ENCODE measurements at regions not wholly inside any gene's neighbourhood (a gene's known extent, or its start where the extent isn't known, plus 50 kb on each side); places are given as distances from the start of the nearest gene placed in this dataset.

- no TSS peak for BruUV-seq (replicated peaks)
- Histone ChIP-seq H3K4me1 (ENCODE audit: insufficient read depth, low read length, poor library complexity, severe bottlenecking) (peaks cover 9% of the 10 kb centered on the region), H2AFZ (ENCODE audit: low read length) (peak overlapping the region; percentile 57), H3K27ac (ENCODE audit: low read depth, low read length, poor library complexity, severe bottlenecking) (no peak overlapping the region), H3K36me3 (ENCODE audit: insufficient read depth, low read length) (no peaks in the 10 kb centered on the region), H3K9me3 (ENCODE audit: low read length) (no peaks in the 10 kb centered on the region), H3K4me3 (ENCODE audit: low read depth, low read length, poor library complexity, severe bottlenecking) (no peak overlapping the region), H3K4me2 (ENCODE audit: low read length) (no peak overlapping the region), H3K79me2 (ENCODE audit: insufficient read depth, low read depth, low read length) (no peaks in the 10 kb centered on the region), H4K20me1 (ENCODE audit: insufficient read depth, low read length) (no peaks in the 10 kb centered on the region), H3K9me2 (ENCODE audit: insufficient read depth, low read length) (no peaks in the 10 kb centered on the region)
- ChIA-PET POLR2A (no interaction called here), CTCF (ENCODE audit: unreplicated experiment) (interaction anchor here (0.5 kb wide), 1 partner anchor 333 kb away, joined by 4 read pairs; no protein-coding TSS in a partner anchor)
- no peak for TF ChIP-seq EZH2phosphoT487 (IDR thresholded peaks at IDR 0.05; ENCODE audit: borderline replicate concordance, low read depth, low read length)
- TF ChIP-seq CTCF (conservative IDR thresholded peaks at IDR 0.05; ENCODE audit: low read length): no peak
- DNase-seq (ENCODE audit: low spot score): no peak
- intact Hi-C loops (cut with micrococcal nuclease; ENCODE audit: unreplicated experiment): no loop called here
These were observed 422.0 kb downstream of the SOX2 start for GRCh38 chr3:182133752-182134151.

GRCh38 chr3:182135056-182135455, 423.3 kb downstream of the SOX2 start:
- H3K9me3 ChIP-seq (ENCODE audit: low read length): no peaks in the 10 kb centered on the region
- DNase-seq (ENCODE audit: low spot score): no peak
- H3K4me3 ChIP-seq (ENCODE audit: low read depth, low read length, poor library complexity, severe bottlenecking): no peak overlapping the region
- no peaks in the 10 kb centered on the region for H3K9me2 ChIP-seq (ENCODE audit: insufficient read depth, low read length)
- H3K27ac ChIP-seq (ENCODE audit: low read depth, low read length, poor library complexity, severe bottlenecking): no peak overlapping the region
- no peaks in the 10 kb centered on the region for H3K36me3 ChIP-seq (ENCODE audit: insufficient read depth, low read length)
- H3K4me1 ChIP-seq (ENCODE audit: insufficient read depth, low read length, poor library complexity, severe bottlenecking): peaks cover 9% of the 10 kb centered on the region
- no TSS peak for BruUV-seq (replicated peaks)
- no peaks in the 10 kb centered on the region for H4K20me1 ChIP-seq (ENCODE audit: insufficient read depth, low read length)
- no peaks in the 10 kb centered on the region for H3K79me2 ChIP-seq (ENCODE audit: insufficient read depth, low read depth, low read length)
- TF ChIP-seq EZH2phosphoT487 (IDR thresholded peaks at IDR 0.05; ENCODE audit: borderline replicate concordance, low read depth, low read length) (no peak), CTCF (conservative IDR thresholded peaks at IDR 0.05; ENCODE audit: low read length) (no peak)
- H3K4me2 ChIP-seq (ENCODE audit: low read length): no peak overlapping the region
- H2AFZ ChIP-seq (ENCODE audit: low read length): peak overlapping the region; percentile 18; the same call in 1 of the 2 replicates
- CTCF ChIA-PET (ENCODE audit: unreplicated experiment): no interaction called here
- POLR2A ChIA-PET: no interaction called here
- intact Hi-C loops (cut with micrococcal nuclease; ENCODE audit: unreplicated experiment): no loop called here

GRCh38 chr3:182136008-182136910, 424.5 kb downstream of the SOX2 start:
- TF ChIP-seq CTCF (conservative IDR thresholded peaks at IDR 0.05; ENCODE audit: low read length) (no peak), EZH2phosphoT487 (IDR thresholded peaks at IDR 0.05; ENCODE audit: borderline replicate concordance, low read depth, low read length) (no peak)
- CTCF ChIA-PET (ENCODE audit: unreplicated experiment): no interaction called here
- no peaks in the 10 kb centered on the region for H3K36me3 ChIP-seq (ENCODE audit: insufficient read depth, low read length)
- H3K9me2 ChIP-seq (ENCODE audit: insufficient read depth, low read length): no peaks in the 10 kb centered on the region
- BruUV-seq (replicated peaks): no TSS peak
- H3K4me1 ChIP-seq (ENCODE audit: insufficient read depth, low read length, poor library complexity, severe bottlenecking): peaks cover 9% of the 10 kb centered on the region
- no peak overlapping the region for H3K4me3 ChIP-seq (ENCODE audit: low read depth, low read length, poor library complexity, severe bottlenecking)
- no peak overlapping the region for H3K4me2 ChIP-seq (ENCODE audit: low read length)
- H3K9me3 ChIP-seq (ENCODE audit: low read length): no peaks in the 10 kb centered on the region
- no peaks in the 10 kb centered on the region for H4K20me1 ChIP-seq (ENCODE audit: insufficient read depth, low read length)
- POLR2A ChIA-PET: no interaction called here
- no peaks in the 10 kb centered on the region for H3K79me2 ChIP-seq (ENCODE audit: insufficient read depth, low read depth, low read length)
- H2AFZ ChIP-seq (ENCODE audit: low read length): peak overlapping the region; percentile 49
- intact Hi-C loops (cut with micrococcal nuclease; ENCODE audit: unreplicated experiment): no loop called here
- H3K27ac ChIP-seq (ENCODE audit: low read depth, low read length, poor library complexity, severe bottlenecking): no peak overlapping the region
- DNase-seq (ENCODE audit: low spot score): no peak
